ENCODE measurements at regions not wholly inside any gene's neighbourhood (a gene's known extent, or its start where the extent isn't known, plus 50 kb on each side); places are given as distances from the start of the nearest gene placed in this dataset.
"Not testable (repeated sequence)": the region's sequence is repeated elsewhere in the genome, so short reads cannot be mapped to it uniquely, and the experiment has no call there.

DNA sequence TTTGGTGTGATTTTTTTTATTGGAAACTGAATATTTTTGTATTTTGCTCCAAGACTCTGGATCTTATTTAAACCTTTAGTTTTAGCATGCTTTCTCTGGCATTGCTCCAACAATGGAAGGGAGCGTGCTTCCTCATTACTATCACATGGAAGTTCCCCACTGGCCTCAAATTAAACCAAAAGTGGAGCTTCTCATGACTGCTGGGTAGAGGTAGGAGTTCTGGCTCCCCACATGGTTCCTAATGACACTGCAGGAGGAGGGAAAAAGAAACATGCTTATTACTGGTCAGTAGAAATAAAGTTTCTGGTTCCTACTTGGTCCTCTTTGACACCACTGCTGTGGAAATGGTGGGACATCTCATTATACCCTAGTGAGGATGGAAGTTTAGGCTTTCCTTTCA lies 310.5 kb downstream of the PTGER3 start:
- no peaks in the 10 kb centered on the region for H3K9me3 ChIP-seq
- no peaks in the 10 kb centered on the region for H3K27me3 ChIP-seq
- H3K36me3 ChIP-seq: no peaks in the 10 kb centered on the region
- no peaks in the 10 kb centered on the region for H3K4me1 ChIP-seq
- TF ChIP-seq, protein P1, sequence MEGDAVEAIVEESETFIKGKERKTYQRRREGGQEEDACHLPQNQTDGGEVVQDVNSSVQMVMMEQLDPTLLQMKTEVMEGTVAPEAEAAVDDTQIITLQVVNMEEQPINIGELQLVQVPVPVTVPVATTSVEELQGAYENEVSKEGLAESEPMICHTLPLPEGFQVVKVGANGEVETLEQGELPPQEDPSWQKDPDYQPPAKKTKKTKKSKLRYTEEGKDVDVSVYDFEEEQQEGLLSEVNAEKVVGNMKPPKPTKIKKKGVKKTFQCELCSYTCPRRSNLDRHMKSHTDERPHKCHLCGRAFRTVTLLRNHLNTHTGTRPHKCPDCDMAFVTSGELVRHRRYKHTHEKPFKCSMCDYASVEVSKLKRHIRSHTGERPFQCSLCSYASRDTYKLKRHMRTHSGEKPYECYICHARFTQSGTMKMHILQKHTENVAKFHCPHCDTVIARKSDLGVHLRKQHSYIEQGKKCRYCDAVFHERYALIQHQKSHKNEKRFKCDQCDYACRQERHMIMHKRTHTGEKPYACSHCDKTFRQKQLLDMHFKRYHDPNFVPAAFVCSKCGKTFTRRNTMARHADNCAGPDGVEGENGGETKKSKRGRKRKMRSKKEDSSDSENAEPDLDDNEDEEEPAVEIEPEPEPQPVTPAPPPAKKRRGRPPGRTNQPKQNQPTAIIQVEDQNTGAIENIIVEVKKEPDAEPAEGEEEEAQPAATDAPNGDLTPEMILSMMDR (IDR thresholded peaks at IDR 0.05; ENCODE audit: low read depth, low read length): no peak
- H3K4me3 ChIP-seq (ENCODE audit: low read depth, low read length): no peak overlapping the region
- DNase-seq: no peak

DNA sequence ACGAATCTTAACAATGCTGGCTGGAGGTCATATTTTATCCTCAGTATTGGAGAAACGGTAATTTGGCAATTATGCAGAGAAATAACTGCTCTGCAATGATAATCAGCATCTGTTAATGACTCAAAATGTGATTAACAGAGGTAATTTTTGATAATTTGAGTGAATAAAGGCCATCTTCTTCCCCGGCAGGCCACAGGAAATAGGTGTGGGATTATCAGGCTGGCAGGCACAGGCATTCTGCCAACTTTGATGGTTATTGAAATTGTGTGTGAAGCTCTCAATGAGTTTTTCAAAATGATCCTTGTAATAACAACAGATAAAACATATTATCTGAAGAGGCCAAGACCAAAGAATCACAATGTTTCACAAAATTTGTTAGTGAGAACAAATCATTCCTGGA lies 309.0 kb downstream of the PTGER3 start:
- H3K36me3 ChIP-seq: no peaks in the 10 kb centered on the region
- DNase-seq: no peak
- TF ChIP-seq, protein P1 (IDR thresholded peaks at IDR 0.05; ENCODE audit: low read depth, low read length): no peak
- no peaks in the 10 kb centered on the region for H3K9me3 ChIP-seq
- no peak overlapping the region for H3K4me3 ChIP-seq (ENCODE audit: low read depth, low read length)
- no peaks in the 10 kb centered on the region for H3K27me3 ChIP-seq
- no peaks in the 10 kb centered on the region for H3K4me1 ChIP-seq

DNA sequence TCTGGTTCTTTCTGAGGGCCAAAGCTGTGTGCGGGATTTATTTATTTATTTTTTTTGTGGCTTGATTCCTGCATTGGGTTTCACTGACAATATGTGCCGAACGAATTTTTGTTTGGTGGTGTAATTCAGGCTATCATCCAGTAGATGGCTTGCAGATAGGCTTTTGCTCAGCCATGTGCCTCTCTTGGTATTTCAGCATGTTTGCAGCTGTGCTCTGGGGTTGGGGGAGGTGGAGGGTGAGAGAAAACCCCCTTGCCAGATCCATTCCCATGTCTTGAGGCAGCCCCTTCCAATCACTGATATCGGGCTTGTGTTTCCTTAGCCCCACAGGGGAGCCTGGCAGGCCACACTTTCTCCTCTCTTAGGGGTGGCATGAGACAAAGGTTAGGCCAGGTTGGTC lies 302.4 kb downstream of the PTGER3 start:
- DNase-seq: peak; percentile 8
- Histone ChIP-seq H3K4me3 (ENCODE audit: low read depth, low read length) (no peak overlapping the region), H3K36me3 (no peaks in the 10 kb centered on the region), H3K27me3 (no peaks in the 10 kb centered on the region), H3K4me1 (no peaks in the 10 kb centered on the region), H3K9me3 (no peaks in the 10 kb centered on the region)
- TF ChIP-seq, protein P1 (IDR thresholded peaks at IDR 0.05; ENCODE audit: low read depth, low read length): peak; percentile 40

DNA sequence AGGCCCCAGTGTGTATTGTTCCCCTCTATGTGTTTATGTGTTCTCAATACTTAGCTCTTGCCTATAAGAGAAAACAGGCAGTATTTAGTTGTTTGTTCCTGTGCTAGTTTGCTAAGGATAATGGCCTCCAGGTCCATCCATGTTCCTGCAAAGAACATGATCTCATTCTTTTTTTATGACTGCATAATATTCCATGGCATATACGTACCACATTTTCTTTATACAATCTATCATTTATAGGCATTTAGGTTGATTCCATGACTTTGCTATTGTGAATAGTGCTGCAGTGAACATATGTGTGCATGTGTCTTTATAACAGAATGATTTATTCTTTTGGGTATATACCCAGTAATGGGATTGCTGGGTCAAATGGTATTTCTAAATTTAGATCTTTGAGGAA lies 301.6 kb downstream of the PTGER3 start:
- H3K27me3 ChIP-seq; DNase-seq; H3K4me1 ChIP-seq; H3K36me3 ChIP-seq; H3K9me3 ChIP-seq; H3K4me3 ChIP-seq (ENCODE audit: low read depth, low read length): not testable (repeated sequence)

DNA sequence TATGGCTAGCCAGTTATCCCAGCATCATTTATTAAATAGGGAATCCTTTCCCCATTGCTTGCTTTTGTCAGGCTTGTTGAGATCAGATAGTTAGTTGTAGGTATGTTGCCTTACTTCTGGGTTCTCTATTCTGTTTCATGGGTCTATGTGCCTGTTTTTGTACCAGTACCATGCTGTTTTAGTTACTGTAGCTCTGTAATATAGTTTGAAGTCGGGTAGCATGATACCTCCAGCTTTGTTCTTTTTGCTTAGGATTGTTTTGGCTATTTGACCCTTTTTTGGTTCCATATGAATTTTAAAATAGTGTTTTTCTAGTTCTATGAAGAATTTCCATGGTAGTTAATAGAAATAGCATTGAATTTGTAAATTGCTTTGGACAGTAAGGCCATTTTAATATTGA lies 300.5 kb downstream of the PTGER3 start:
- H3K4me1 ChIP-seq: not testable (repeated sequence)

DNA sequence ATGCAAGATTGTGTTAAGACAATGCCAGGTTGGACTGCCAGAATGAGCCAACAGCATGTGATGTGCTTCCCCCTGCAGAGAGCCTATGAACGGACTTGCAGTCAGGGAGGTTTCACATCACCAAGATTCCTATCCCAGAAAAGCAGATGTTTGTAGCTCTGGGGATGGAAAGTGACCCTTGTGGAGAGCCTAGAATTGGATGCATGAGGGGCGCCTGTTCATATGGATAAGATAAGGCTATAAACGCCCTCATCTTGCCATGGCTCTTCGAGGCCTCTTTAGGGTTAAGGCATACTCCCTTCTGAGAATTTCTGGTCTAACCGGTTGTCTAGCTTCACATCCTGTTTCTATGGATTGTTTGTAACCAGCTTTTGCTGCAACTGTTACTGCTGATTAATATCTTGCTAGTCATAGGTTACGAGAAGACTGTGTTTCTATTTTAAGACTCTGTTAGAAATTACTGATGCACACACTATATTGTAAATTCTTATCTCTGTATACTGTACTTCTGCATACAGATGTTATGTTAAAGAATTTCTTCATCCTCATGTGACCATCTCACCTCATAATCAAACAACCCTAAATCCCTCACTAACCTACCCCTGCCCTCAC lies 295.8 kb downstream of the PTGER3 start:
- not testable (repeated sequence) for H3K4me3 ChIP-seq (ENCODE audit: low read depth, low read length); H3K4me1 ChIP-seq; H3K27me3 ChIP-seq; DNase-seq; H3K9me3 ChIP-seq; H3K36me3 ChIP-seq

More for the DNA sequence above, 300.5 kb downstream of the PTGER3 start:
- H3K27me3 ChIP-seq; DNase-seq; H3K36me3 ChIP-seq; H3K4me3 ChIP-seq (ENCODE audit: low read depth, low read length); H3K9me3 ChIP-seq: not testable (repeated sequence)

DNA sequence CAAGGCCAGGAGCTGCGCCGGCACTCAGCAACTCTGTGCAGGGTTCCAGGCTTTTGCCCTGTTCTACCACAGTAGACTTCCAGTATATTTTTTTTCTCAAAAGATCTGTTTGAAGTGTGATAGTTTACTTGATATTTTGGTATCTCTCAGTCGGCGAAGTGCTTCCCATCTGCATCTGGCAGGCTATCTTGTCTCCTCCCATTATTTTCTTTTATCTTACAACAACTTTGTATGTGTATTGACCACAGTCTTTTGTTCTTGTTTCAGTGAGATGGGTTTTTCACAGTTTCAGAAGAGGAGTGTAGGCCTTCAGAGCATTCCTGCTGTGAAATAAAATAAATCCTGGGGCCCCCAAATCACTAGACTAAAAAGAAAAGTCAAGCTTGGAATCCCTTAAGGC lies 292.9 kb downstream of the PTGER3 start:
- no peaks in the 10 kb centered on the region for H3K9me3 ChIP-seq
- no peak overlapping the region for H3K4me3 ChIP-seq (ENCODE audit: low read depth, low read length)
- TF ChIP-seq, protein P1 (IDR thresholded peaks at IDR 0.05; ENCODE audit: low read depth, low read length): no peak
- DNase-seq: no peak
- H3K4me1 ChIP-seq: no peaks in the 10 kb centered on the region
- H3K36me3 ChIP-seq: no peaks in the 10 kb centered on the region
- no peaks in the 10 kb centered on the region for H3K27me3 ChIP-seq

DNA sequence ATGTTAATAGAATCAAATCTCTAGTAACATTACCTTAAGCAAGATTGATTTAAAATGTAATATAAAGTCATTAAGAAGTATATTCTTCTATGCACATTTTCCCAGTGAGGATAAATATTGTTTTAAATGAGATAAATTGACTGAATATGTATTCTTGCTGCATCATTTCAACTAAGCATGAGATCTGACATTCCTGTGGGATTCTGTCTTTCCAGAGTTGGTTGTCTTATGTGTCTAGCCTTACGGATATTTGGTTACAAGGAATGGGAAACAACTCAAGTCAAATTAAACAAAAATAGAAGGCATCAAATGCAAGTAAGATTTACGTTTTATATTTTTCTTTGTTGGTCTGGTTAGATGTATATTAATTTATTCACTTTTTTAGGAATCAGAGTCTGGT lies 287.5 kb downstream of the PTGER3 start:
- TF ChIP-seq, protein P1 (IDR thresholded peaks at IDR 0.05; ENCODE audit: low read depth, low read length): no peak
- H3K27me3 ChIP-seq: no peaks in the 10 kb centered on the region
- H3K4me1 ChIP-seq: no peaks in the 10 kb centered on the region
- H3K36me3 ChIP-seq: no peaks in the 10 kb centered on the region
- no peaks in the 10 kb centered on the region for H3K9me3 ChIP-seq
- H3K4me3 ChIP-seq (ENCODE audit: low read depth, low read length): no peak overlapping the region
- no peak for DNase-seq

Data from BE2C (cell line).